ENCODE measurements at regions not wholly inside any gene's neighbourhood (a gene's known extent, or its start where the extent isn't known, plus 50 kb on each side); places are given as distances from the start of the nearest gene placed in this dataset.

- no peak for DNase-seq
- no peaks in the 10 kb centered on the region for H3K36me3 ChIP-seq
- no peaks in the 10 kb centered on the region for H3K27me3 ChIP-seq
- no peak overlapping the region for H3K4me3 ChIP-seq
- intact Hi-C loops (cut with DNase I; ENCODE audit: low total_unique reads): no loop called here
- no peaks in the 10 kb centered on the region for H3K9me3 ChIP-seq
- no peaks in the 10 kb centered on the region for H3K4me1 ChIP-seq
- TF ChIP-seq CTCF (IDR thresholded peaks at IDR 0.05): no peak
- H3K27ac ChIP-seq: no peak overlapping the region
Observed at GRCh38 chr12:82025462-82025861, 266.3 kb upstream of the PPFIA2 start.

- TF ChIP-seq CTCF (IDR thresholded peaks at IDR 0.05): peak in 1 of 2 experiments; percentile 11
- intact Hi-C loops (cut with DNase I; ENCODE audit: low total_unique reads): no loop called here
- Histone ChIP-seq H3K36me3 (no peaks in the 10 kb centered on the region), H3K27ac (no peak overlapping the region), H3K4me3 (no peak overlapping the region), H3K9me3 (no peaks in the 10 kb centered on the region), H3K27me3 (no peaks in the 10 kb centered on the region), H3K4me1 (no peaks in the 10 kb centered on the region)
- no peak for DNase-seq
Observed at GRCh38 chr12:82019533-82019932, 260.4 kb upstream of the PPFIA2 start.

GRCh38 chr12:82015623-82016347, 256.6 kb upstream of the PPFIA2 start:
- DNase-seq: no peak
- Histone ChIP-seq H3K36me3 (no peaks in the 10 kb centered on the region), H3K4me3 (no peak overlapping the region), H3K27ac (no peak overlapping the region), H3K9me3 (no peaks in the 10 kb centered on the region), H3K4me1 (no peaks in the 10 kb centered on the region), H3K27me3 (no peaks in the 10 kb centered on the region)
- no peak for TF ChIP-seq CTCF (IDR thresholded peaks at IDR 0.05)
- intact Hi-C loops (cut with DNase I; ENCODE audit: low total_unique reads): no loop called here

- no peaks in the 10 kb centered on the region for H3K4me1 ChIP-seq
- intact Hi-C loops (cut with DNase I; ENCODE audit: low total_unique reads): no loop called here
Observed at GRCh38 chr12:82012176-82012575, 253.0 kb upstream of the PPFIA2 start.

GRCh38 chr12:82009524-82009923, 250.4 kb upstream of the PPFIA2 start:
- no peak overlapping the region for H3K4me3 ChIP-seq
- intact Hi-C loops (cut with DNase I; ENCODE audit: low total_unique reads): no loop called here
- H3K36me3 ChIP-seq: no peaks in the 10 kb centered on the region
- no peak for TF ChIP-seq CTCF (IDR thresholded peaks at IDR 0.05)
- no peak overlapping the region for H3K27ac ChIP-seq
- no peak for DNase-seq
- no peaks in the 10 kb centered on the region for H3K4me1 ChIP-seq
- H3K27me3 ChIP-seq: no peaks in the 10 kb centered on the region
- no peaks in the 10 kb centered on the region for H3K9me3 ChIP-seq

More at GRCh38 chr12:82012176-82012575, 253.0 kb upstream of the PPFIA2 start:
- DNase-seq: no peak
- no peak overlapping the region for H3K27ac ChIP-seq
- H3K36me3 ChIP-seq: no peaks in the 10 kb centered on the region
- TF ChIP-seq CTCF (IDR thresholded peaks at IDR 0.05): no peak
- no peaks in the 10 kb centered on the region for H3K27me3 ChIP-seq
- no peaks in the 10 kb centered on the region for H3K9me3 ChIP-seq
- H3K4me3 ChIP-seq: no peak overlapping the region
